Erythroblast (primary cell): ENCODE measurements at regions not wholly inside any gene's neighbourhood (a gene's known extent, or its start where the extent isn't known, plus 50 kb on each side); places are given as distances from the start of the nearest gene placed in this dataset.

ENCODE experiments used
- GATA1 ChIP-seq: IDR thresholded peaks from 2 replicates; pipeline ENCODE4 v1.6.1; 2011; ENCODE audit warnings: low read depth, mild to moderate bottlenecking, control low read depth, low read length, moderate library complexity
- POLR2A ChIP-seq: IDR thresholded peaks from 2 replicates; pipeline ENCODE4 v1.6.1; 2011; ENCODE audit warnings: mild to moderate bottlenecking, low read length

GRCh38 chr6:92541448-92542060 lies 877.8 kb downstream of the EPHA7 start:
- no peak for TF ChIP-seq POLR2A
- no peak for TF ChIP-seq GATA1
